Caco-2 (cell line): ENCODE measurements at regions not wholly inside any gene's neighbourhood (a gene's known extent, or its start where the extent isn't known, plus 50 kb on each side); places are given as distances from the start of the nearest gene placed in this dataset.
"Not testable (repeated sequence)": the region's sequence is repeated elsewhere in the genome, so short reads cannot be mapped to it uniquely, and the experiment has no call there.

Source experiments
- BruUV-seq: library from RNA; stranded (reverse); fragments of 400-500 nt; replicated peaks from 2 replicates; lab custom pipeline; 2021; lab: Mats Ljungman, UMichigan
- CTCF ChIA-PET: fragments of 300-600 bp; sonication (Branson Sonifier 250); formaldehyde crosslinking; loops from one replicate; lab custom pipeline; 2022; ENCODE audit warnings: antibody characterized with exemption; lab: Charles Lee
- POLR2A ChIA-PET: fragments of 300-600 bp; sonication (Branson Sonifier 250); formaldehyde crosslinking; loops from one replicate; lab custom pipeline; 2022; ENCODE audit warnings: antibody characterized with exemption; lab: Charles Lee
- DNase-seq, 2 experiments: peaks; one replicate each; pipeline versions ENCODE4 v3.0.0 to v3.0.0-alpha.2; 2020 to 2022
- H3K27me3 ChIP-seq: replicated peaks from 2 replicates; pipeline ENCODE4 v1.6.0; 2011; ENCODE audit warnings: low read length; ENCODE audit not compliant: control insufficient read depth, insufficient read depth
- H3K36me3 ChIP-seq: 2 replicates; pipeline ENCODE4 v1.5.1; 2011; ENCODE audit warnings: low read length; ENCODE audit not compliant: control insufficient read depth, insufficient read depth
- H3K4me1 ChIP-seq: fragments of 250-450 bp; sonication (Bioruptor Pico); 2 replicates; pipeline ENCODE4 v1.5.1; 2020; ENCODE audit warnings: mild to moderate bottlenecking
- H3K4me3 ChIP-seq: 2 replicates; pipeline ENCODE4 v1.5.1; 2011; ENCODE audit warnings: low read depth, mild to moderate bottlenecking, control low read depth, low read length
- H3K9me3 ChIP-seq: fragments of 250-450 bp; sonication (Bioruptor Pico); 2 replicates; pipeline ENCODE4 v1.5.1; 2020; ENCODE audit warnings: mild to moderate bottlenecking, moderate library complexity
- H3K27ac Mint-ChIP-seq: one replicate; pipeline ENCODE4 v1.8.0; 2022; ENCODE audit warnings: mixed read lengths; ENCODE audit not compliant: unreplicated experiment
- H3K27me3 Mint-ChIP-seq: one replicate; pipeline ENCODE4 v1.8.0; 2022; ENCODE audit warnings: mixed read lengths; ENCODE audit not compliant: insufficient read depth, unreplicated experiment
- H3K36me3 Mint-ChIP-seq: one replicate; pipeline ENCODE4 v1.8.0; 2022; ENCODE audit warnings: mild to moderate bottlenecking, mixed read lengths; ENCODE audit not compliant: insufficient read depth, unreplicated experiment
- H3K4me1 Mint-ChIP-seq: one replicate; pipeline ENCODE4 v1.8.0; 2022; ENCODE audit warnings: low read depth, mixed read lengths; ENCODE audit not compliant: unreplicated experiment
- H3K4me3 Mint-ChIP-seq: one replicate; pipeline ENCODE4 v1.8.0; 2022; ENCODE audit warnings: mild to moderate bottlenecking, moderate library complexity, mixed read lengths; ENCODE audit not compliant: unreplicated experiment
- H3K9me3 Mint-ChIP-seq: one replicate; pipeline ENCODE4 v1.8.0; 2022; ENCODE audit warnings: mixed read lengths; ENCODE audit not compliant: unreplicated experiment
- CTCF ChIP-seq, 2 experiments: fragments of 200-600 bp in 1 of 2; IDR thresholded peaks; 1 replicate in 1 of 2; 2 replicates in 1 of 2; pipeline versions ENCODE4 v1.5.1 to v1.8.0; 2011 to 2022; ENCODE audit warnings: antibody characterized with exemption in 1 of 2, control low read depth in 1 of 2, inconsistent platforms in 1 of 2, low read depth in 1 of 2, low read length in 1 of 2, mild to moderate bottlenecking in 1 of 2, moderate library complexity in 1 of 2; ENCODE audit not compliant: insufficient read depth in 1 of 2, severe bottlenecking in 1 of 2, unreplicated experiment in 1 of 2
- intact Hi-C: fragments of 100-400 bp; cut with micrococcal nuclease; formaldehyde crosslinking; loops from one replicate; pipeline ENCODE4 v1.10.0; 2022; ENCODE audit not compliant: unreplicated experiment

GRCh38 chr9:26781906-26782305 lies 110.7 kb downstream of the CAAP1 start:
- Mint-ChIP-seq H3K27ac (no peak overlapping the region), H3K9me3 (no peaks in the 10 kb centered on the region), H3K4me3 (no peak overlapping the region), H3K4me1 (no peaks in the 10 kb centered on the region), H3K27me3 (no peaks in the 10 kb centered on the region), H3K36me3 (no peaks in the 10 kb centered on the region)
- ChIA-PET POLR2A (no interaction called here), CTCF (no interaction called here)
- TF ChIP-seq CTCF (IDR thresholded peaks at IDR 0.05; ENCODE audit: insufficient read depth in 1 of 2, low read depth in 1 of 2, low read length in 1 of 2, severe bottlenecking in 1 of 2, unreplicated experiment in 1 of 2), result no peak
- Histone ChIP-seq H3K27me3 (no peaks in the 10 kb centered on the region), H3K4me1 (no peaks in the 10 kb centered on the region), H3K4me3 (no peak overlapping the region), H3K36me3 (no peaks in the 10 kb centered on the region), H3K9me3 (no peaks in the 10 kb centered on the region)
- intact Hi-C loops, result no loop called here
- DNase-seq, result no peak
- BruUV-seq, result no TSS peak

GRCh38 chr9:26780307-26780706 lies 112.3 kb downstream of the CAAP1 start:
- CTCF ChIA-PET, H3K4me3 ChIP-seq, POLR2A ChIA-PET, H3K27me3 Mint-ChIP-seq, H3K9me3 ChIP-seq, H3K9me3 Mint-ChIP-seq, H3K4me1 Mint-ChIP-seq, H3K27me3 ChIP-seq, BruUV-seq, H3K4me1 ChIP-seq, DNase-seq, intact Hi-C loops, H3K36me3 Mint-ChIP-seq, H3K4me3 Mint-ChIP-seq, H3K27ac Mint-ChIP-seq, H3K36me3 ChIP-seq: not testable (repeated sequence)

- Histone ChIP-seq H3K9me3 (no peaks in the 10 kb centered on the region), H3K27me3 (no peaks in the 10 kb centered on the region), H3K4me3 (no peak overlapping the region), H3K36me3 (no peaks in the 10 kb centered on the region), H3K4me1 (no peaks in the 10 kb centered on the region)
- BruUV-seq, result no TSS peak
- no peaks in the 10 kb centered on the region for H3K27me3 Mint-ChIP-seq
- H3K4me3 Mint-ChIP-seq, result no peak overlapping the region
- DNase-seq, result no peak
- intact Hi-C loops, result no loop called here
- H3K4me1 Mint-ChIP-seq, result no peaks in the 10 kb centered on the region
- ChIA-PET CTCF (no interaction called here), POLR2A (no interaction called here)
- H3K9me3 Mint-ChIP-seq, result no peaks in the 10 kb centered on the region
- no peaks in the 10 kb centered on the region for H3K36me3 Mint-ChIP-seq
- TF ChIP-seq CTCF (IDR thresholded peaks at IDR 0.05; ENCODE audit: insufficient read depth in 1 of 2, low read depth in 1 of 2, low read length in 1 of 2, severe bottlenecking in 1 of 2, unreplicated experiment in 1 of 2), result no peak
- no peak overlapping the region for H3K27ac Mint-ChIP-seq
These were observed 113.5 kb downstream of the CAAP1 start for GRCh38 chr9:26779062-26779461.

GRCh38 chr9:26775391-26775790 lies 117.2 kb downstream of the CAAP1 start:
- ChIA-PET CTCF (no interaction called here), POLR2A (no interaction called here)
- Histone ChIP-seq H3K27me3 (no peaks in the 10 kb centered on the region), H3K4me1 (no peaks in the 10 kb centered on the region), H3K4me3 (no peak overlapping the region), H3K9me3 (no peaks in the 10 kb centered on the region), H3K36me3 (no peaks in the 10 kb centered on the region)
- BruUV-seq, result no TSS peak
- Mint-ChIP-seq H3K4me3 (no peak overlapping the region), H3K36me3 (no peaks in the 10 kb centered on the region), H3K27ac (no peak overlapping the region), H3K4me1 (no peaks in the 10 kb centered on the region), H3K9me3 (no peaks in the 10 kb centered on the region), H3K27me3 (peaks cover 2% of the 10 kb centered on the region)
- TF ChIP-seq CTCF (IDR thresholded peaks at IDR 0.05; ENCODE audit: insufficient read depth in 1 of 2, low read depth in 1 of 2, low read length in 1 of 2, severe bottlenecking in 1 of 2, unreplicated experiment in 1 of 2), result no peak
- no peak for DNase-seq
- intact Hi-C loops, result no loop called here
